ENCODE measurements at regions not wholly inside any gene's neighbourhood (a gene's known extent, or its start where the extent isn't known, plus 50 kb on each side); places are given as distances from the start of the nearest gene placed in this dataset.

DNA sequence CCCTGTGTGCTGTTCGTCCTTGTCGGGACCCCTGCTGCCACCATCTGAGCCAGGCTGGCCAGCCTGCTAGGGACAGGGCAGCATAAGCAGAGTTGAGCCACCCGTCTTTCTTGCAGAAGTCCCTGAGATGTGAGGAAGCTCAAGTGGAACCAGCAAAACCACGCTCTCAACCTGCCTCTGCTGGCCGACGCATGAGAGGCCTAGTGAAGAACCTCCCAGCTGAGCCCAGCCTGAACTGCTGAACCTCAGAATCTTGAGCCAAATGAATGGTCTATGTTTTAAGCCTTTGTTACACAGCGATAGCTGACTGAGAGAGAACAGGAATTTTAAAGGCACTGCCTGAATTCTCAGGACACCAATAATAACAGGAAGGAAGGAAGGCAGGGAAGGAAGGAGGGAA is 98.9 kb upstream of the ADRA2C start:
- Histone ChIP-seq H3K27me3 (ENCODE audit: control insufficient read depth in 2 of 2, insufficient read depth in 2 of 2, low read length in 2 of 2) (no peaks in the 10 kb centered on the region), H3K4me3 (replicated peaks in 1 of 3; ENCODE audit: insufficient read depth in 1 of 3, low read depth in 1 of 3, low read length in 3 of 3) (no peak overlapping the region), H3K36me3 (ENCODE audit: control insufficient read depth in 2 of 2, extremely low read depth in 1 of 2, insufficient read depth in 2 of 2, low read length in 2 of 2) (no peaks in the 10 kb centered on the region), H3K4me2 (ENCODE audit: insufficient read depth, low read length) (no peak overlapping the region), H3K9ac (replicated peaks; ENCODE audit: extremely low read depth, insufficient read depth, low read length) (no peak overlapping the region), H3K9me3 (replicated peaks; ENCODE audit: control insufficient read depth, insufficient read depth, low read length) (no peaks in the 10 kb centered on the region), H4K20me1 (replicated peaks; ENCODE audit: control insufficient read depth, extremely low read depth, insufficient read depth, low read length) (no peaks in the 10 kb centered on the region), H3K9me1 (replicated peaks; ENCODE audit: control insufficient read depth, extremely low read depth, insufficient read depth, low read length) (no peaks in the 10 kb centered on the region), H3K4me1 (ENCODE audit: control insufficient read depth, extremely low read depth, insufficient read depth, low read length) (no peaks in the 10 kb centered on the region), H3K79me2 (ENCODE audit: control insufficient read depth, insufficient read depth, low read length) (no peaks in the 10 kb centered on the region), H3K27ac (ENCODE audit: insufficient read depth, low read depth, low read length) (no peak overlapping the region), H2AFZ (ENCODE audit: low read depth, low read length) (no peak overlapping the region)
- no peak for DNase-seq (ENCODE audit: low read depth, low spot score)
- ChIA-PET POLR2A (no interaction called here), CTCF (no interaction called here)
- dilution Hi-C loops (cut with MboI; ENCODE audit: extremely low pct_ligation_motif_present, low sequenced_read_pairs) (no loop called here), intact Hi-C loops (cut with micrococcal nuclease) (no loop called here)
- TF ChIP-seq GATA2 (IDR thresholded peaks at IDR 0.05; ENCODE audit: insufficient read depth, insufficient read length, low read depth, low read length) (no peak), EZH2 (IDR thresholded peaks at IDR 0.05; ENCODE audit: borderline replicate concordance, low read depth, low read length, severe bottlenecking) (no peak), POLR2A (IDR thresholded peaks at IDR 0.05; ENCODE audit: low read depth, low read length) (no peak), JUN (IDR thresholded peaks at IDR 0.05; ENCODE audit: borderline replicate concordance, insufficient read depth, insufficient read length, low read depth) (no peak), POLR2AphosphoS5 (IDR thresholded peaks at IDR 0.05; ENCODE audit: insufficient read depth, low read depth, low read length) (no peak), MYC (IDR thresholded peaks at IDR 0.05; ENCODE audit: low read depth, low read length) (no peak), FOS (IDR thresholded peaks at IDR 0.05; ENCODE audit: borderline replicate concordance, insufficient read depth, low read length) (no peak)
- TF ChIP-seq, protein P1, sequence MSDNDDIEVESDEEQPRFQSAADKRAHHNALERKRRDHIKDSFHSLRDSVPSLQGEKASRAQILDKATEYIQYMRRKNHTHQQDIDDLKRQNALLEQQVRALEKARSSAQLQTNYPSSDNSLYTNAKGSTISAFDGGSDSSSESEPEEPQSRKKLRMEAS (IDR thresholded peaks at IDR 0.05; ENCODE audit: insufficient read depth, insufficient read length), result no peak
- TF ChIP-seq, protein P2, sequence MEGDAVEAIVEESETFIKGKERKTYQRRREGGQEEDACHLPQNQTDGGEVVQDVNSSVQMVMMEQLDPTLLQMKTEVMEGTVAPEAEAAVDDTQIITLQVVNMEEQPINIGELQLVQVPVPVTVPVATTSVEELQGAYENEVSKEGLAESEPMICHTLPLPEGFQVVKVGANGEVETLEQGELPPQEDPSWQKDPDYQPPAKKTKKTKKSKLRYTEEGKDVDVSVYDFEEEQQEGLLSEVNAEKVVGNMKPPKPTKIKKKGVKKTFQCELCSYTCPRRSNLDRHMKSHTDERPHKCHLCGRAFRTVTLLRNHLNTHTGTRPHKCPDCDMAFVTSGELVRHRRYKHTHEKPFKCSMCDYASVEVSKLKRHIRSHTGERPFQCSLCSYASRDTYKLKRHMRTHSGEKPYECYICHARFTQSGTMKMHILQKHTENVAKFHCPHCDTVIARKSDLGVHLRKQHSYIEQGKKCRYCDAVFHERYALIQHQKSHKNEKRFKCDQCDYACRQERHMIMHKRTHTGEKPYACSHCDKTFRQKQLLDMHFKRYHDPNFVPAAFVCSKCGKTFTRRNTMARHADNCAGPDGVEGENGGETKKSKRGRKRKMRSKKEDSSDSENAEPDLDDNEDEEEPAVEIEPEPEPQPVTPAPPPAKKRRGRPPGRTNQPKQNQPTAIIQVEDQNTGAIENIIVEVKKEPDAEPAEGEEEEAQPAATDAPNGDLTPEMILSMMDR (IDR thresholded peaks at IDR 0.05; ENCODE audit: extremely low read depth in 1 of 2, insufficient read depth in 1 of 2, low read depth in 1 of 2, low read length in 2 of 2), result no peak
- no peak for FAIRE-seq
- no TSS peak for BruUV-seq (replicated peaks)

Measured in endothelial cell of umbilical vein (primary cell).